T47D (cell line): ENCODE measurements at regions not wholly inside any gene's neighbourhood (a gene's known extent, or its start where the extent isn't known, plus 50 kb on each side); places are given as distances from the start of the nearest gene placed in this dataset.

Source experiments
- DNase-seq, 2 experiments: peaks; one replicate each; pipeline versions ENCODE4 v3.0.0 to v3.0.0-alpha.2; 2011 to 2012; ENCODE audit warnings: low read depth in 1 of 2, low spot score in 1 of 2
- JUND ChIP-seq: IDR thresholded peaks from 2 replicates; pipeline ENCODE4 v1.6.1; 2012; ENCODE audit warnings: low read depth
- in situ Hi-C: cut with HindIII; loops from 2 replicates; pipeline ENCODE4 v1.10.0; 2016; ENCODE audit warnings: low sequenced_read_pairs, low pct_unique_long_range_greater_than_20kb

DNA sequence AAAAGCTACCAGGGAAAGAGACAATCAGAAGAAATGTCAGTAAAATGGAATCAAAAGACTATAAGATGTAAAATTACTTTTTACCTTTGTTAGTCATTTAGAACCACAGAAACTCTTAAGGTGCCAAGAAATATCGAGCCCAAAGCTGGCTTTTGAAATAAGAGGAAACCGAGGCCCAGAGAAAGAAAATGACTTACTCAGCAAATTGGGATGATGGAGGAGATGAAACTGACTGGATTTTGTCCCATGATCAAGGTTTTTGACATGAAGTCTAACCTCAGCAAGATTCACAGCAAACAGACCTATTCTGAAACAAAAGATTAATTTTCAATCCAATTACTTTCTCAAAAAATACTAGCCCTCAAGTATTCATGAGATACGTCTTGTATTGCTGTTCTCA, 696.2 kb upstream of the WWC1 start:
- DNase-seq: no peak
- in situ Hi-C loops: no loop called here
- no peak for TF ChIP-seq JUND

DNA sequence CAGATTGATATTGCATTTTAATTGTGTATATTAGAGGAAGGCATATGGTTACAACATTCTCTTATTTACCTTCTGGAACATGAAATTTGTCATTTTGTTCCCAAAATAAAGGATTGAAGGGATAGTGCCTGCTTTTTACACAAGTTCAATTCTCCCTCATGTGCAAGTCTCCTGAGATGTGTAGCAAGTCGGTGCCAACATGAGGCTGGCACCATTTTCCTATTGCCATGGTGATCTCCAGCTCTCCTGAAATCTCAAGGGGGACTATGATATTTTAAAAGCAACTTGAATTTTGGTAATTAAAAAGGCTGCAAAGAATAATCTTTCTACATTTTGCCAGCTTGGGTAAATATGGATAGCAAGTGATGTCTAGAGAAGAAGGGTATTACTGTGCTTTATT, 693.3 kb upstream of the WWC1 start:
- in situ Hi-C loops: no loop called here

DNA sequence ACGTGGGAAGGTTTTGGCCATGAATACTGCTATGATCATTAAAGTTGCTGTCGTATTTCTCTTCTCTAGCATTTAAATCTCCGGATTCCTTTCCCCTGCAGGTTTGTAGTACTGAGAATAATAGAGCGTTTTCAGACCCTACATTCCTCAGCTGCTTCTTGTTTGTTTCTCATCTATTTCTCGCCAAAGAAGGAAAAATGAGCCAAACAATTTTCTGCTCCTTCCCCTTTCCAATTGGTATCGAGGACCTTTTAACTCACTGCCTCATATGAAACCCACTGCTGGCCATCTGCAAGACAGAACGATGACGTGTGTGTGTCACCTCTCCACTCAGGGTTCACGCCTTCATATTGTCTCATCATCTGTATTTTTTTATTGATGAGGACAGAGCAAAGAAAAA, 689.4 kb upstream of the WWC1 start:
- in situ Hi-C loops: no loop called here
- no peak for DNase-seq
- no peak for TF ChIP-seq JUND

More for the DNA sequence above, 693.3 kb upstream of the WWC1 start:
- no peak for TF ChIP-seq JUND
- no peak for DNase-seq

DNA sequence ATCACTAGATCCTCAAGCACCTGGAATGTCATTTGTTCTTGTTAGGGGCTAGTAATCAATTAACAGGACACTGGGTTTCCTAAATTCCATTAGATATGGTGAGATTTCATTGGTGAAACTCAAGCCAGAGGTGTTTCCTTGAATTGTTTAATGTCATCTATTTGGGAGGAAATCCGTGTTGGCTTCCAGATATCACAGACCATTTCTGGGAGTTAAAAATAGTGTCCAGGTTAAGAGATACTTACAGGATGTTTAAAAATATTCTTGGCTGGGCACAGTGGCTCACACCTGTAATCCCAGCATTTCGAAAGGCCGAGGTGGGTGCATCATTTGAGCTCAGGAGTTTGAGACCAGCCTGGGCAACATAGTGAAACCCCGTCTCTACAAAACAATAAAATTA, 688.3 kb upstream of the WWC1 start:
- in situ Hi-C loops: no loop called here
- no peak for DNase-seq
- no peak for TF ChIP-seq JUND

DNA sequence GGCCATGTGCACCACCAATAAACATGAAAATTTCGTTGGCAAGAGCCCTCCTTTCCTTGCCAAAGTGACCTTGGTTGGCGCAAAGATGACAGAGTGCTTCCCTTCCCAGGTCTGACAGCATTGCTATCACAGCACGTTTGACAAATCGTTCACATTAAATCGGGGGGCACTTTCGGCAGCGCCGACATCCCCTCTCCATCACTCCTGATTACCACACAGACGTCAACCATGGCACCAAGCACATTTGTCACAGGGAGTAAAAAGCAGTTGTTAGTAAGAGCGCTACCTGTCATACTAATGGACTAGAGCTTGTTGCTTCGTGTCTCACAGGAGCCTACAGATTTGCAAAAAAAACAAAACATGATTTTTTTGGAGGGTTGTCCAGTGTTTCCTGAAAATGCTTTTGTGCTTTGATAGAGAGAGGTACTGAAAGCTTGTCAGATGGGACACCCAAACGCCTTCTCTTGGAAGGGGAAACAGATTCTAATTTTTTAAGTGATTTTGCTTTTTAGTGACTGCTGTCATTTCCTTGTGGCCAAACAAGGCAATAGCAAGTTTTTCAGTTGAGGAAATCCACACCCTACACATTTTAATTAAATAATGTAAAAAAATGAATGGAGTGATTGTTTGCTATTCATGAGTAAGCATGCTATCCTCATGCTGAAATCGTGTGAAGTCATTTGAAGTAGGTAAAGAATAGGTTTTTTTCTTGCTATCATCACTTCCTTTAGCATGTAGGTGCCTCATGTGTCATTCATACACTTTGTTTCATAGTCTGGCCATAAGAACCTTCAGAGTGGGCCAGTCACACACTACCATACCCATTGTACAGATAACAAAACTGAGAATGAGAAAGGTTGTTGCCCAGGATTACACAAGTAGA, 682.8 kb upstream of the WWC1 start:
- in situ Hi-C loops: no loop called here
- TF ChIP-seq JUND: no peak
- no peak for DNase-seq

DNA sequence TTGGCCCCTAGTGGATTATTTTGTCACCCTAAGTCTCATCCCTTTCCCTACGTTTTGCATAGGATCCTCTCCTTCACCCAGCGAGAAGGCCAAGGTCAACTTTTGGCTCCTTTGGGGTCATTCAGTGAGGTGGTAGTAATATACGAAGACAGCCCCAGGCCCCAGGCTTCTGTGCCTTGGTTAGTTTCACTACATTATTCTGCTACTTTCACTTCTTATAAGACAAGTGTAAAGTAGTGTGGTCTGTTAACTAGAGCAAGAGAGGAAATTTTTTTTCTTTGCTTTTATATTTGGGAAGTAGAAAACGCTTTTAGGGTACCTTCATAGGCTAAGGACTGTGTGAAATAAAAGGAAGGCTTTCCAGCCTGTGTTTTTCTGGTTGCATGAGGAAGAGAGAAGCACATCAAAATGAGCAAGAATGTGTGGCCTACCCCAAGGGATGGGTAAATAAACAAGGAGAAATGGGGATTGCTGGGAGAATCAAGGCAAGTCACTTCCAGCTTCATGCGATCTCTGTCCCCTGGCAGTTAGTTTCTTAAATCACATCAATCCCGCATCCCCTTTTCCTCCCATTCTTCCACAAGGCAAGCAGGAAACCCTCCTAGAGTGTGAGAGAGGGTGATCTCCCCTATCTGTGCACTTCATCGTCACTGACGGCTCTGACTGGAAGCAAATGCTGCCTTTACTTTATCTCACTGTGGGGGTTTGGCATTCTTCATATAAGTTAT, 677.0 kb upstream of the WWC1 start:
- no peak for TF ChIP-seq JUND
- in situ Hi-C loops: no loop called here
- DNase-seq: no peak

DNA sequence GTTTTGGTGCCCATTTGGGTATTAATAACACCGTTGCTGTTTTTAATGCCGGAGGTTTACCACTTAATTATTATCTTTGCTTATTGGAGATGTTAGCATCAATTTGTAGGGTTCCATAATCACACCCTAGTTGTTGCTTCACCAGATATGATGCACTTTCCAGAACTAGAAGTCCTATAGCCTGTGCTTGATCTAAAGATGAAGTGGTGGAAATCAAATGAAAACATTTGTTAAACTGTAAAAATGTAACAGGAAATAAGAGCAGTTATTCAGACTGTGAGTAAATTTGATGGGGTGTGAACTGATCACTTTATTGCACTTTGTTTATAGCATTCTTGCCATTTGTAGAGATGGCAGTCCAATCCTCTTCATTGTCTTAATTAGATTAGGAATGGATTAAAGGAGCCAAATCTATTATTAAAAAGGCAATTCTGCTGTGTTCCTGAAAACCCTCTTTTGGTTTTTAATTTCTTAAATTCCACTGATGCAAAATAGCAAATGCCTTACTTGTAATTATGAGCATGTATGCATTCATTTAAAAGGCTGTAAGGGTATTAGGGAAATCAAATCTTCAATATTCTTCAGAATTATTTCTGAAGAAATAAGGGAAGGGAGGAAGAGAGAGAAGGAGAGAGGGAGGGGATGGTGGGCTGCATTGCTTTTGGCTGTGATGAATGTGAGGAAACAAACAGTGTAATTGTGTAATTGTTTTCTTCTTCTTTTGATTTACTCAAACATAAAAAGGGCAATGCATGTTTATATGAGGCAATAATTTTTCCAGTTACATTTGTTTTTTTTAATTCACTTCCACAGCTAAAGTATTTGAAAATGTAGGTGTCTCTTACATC, 675.2 kb upstream of the WWC1 start:
- DNase-seq: no peak
- TF ChIP-seq JUND: no peak
- in situ Hi-C loops: no loop called here

DNA sequence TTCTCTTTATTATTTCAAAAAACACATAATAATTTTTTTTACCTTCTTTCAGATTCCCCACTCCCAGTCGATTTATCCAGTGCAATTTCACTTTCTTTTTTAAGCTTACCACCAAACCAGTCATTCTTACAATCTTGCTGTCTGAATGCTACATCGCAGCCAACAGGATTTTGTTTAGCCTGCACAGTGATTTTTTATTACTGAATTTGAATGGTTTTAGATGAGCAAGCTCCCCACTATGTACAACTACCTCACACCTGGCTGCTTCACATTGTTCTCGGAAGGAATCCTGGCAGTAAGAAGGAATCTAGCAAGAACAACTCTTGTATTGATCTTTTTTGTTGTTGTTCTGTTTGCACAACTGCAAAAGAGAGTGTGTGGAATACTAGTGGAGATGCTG, 668.1 kb upstream of the WWC1 start:
- in situ Hi-C loops: no loop called here
- no peak for DNase-seq
- no peak for TF ChIP-seq JUND

DNA sequence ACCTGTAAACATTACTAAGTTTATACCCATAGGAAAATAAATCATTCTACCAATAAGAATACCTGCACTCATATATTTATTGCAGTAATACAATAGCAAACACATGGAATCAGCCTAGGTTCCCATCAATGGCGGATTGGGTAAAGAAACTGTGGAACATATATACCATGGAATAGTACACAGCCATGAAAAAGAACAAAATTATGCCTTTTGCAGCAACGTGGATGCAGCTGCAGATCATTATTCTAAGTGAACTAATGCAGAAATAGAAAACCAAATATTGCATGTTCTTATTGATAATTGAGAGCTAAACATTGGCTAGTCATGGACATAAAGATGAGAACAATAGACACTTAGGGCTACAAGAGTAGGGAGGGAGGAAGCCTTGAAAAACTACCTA, 667.4 kb upstream of the WWC1 start:
- no peak for DNase-seq
- no peak for TF ChIP-seq JUND
- in situ Hi-C loops: no loop called here

DNA sequence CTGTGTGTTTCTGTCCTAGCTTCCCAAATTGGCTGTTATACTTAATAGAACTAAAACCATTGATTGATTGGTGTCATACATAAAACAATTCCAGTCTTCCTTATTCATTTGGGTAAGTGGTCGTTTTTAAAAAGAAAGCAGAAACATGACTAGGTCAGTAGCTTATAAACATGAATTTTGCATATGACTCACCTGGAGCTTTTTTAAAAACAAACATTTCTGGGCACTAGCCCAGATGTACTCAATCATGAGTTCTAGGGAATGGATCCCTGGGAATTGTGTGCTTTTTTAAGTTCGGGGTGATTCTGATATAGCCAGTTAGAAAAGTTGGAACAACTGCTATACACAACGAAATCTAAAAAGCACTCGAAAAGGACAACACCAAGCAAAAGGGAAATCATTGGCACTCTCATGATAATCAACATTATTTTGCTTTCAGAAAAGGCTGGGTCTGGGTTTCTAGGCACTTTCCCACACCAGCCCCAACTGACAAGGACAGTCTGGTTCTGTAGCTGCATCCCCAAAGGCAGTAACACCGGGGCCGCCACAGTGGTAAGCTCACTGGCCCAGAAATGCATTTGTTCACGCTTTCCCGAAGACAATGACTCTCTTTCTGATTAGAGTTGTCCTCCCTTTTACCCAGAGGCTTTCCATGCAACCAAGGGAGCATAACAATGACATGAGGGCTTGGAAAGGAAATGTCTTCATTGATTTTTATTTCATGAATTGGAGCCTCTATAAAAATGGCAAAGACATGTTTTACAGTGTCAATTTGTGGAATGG, 664.9 kb upstream of the WWC1 start:
- no peak for DNase-seq
- TF ChIP-seq JUND: no peak
- in situ Hi-C loops: no loop called here

DNA sequence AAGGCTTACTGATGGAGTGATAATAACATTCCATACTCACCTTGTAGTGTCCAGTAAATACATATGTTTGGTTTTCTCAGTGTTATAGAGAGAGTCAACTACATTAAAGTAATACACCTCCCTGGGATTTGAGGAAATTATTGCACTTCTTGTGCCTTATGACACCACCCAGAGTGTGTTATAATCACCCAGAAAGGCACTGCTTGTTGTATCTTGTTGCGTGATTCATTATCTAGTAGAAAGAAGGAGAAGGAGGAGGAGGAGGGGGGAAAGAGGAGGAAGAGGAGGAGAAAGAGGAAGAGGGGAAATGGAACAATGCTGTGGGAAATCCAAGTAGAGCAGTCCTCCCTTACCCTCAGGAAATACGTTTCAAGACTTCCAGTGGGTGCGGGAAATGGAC, 661.8 kb upstream of the WWC1 start:
- in situ Hi-C loops: no loop called here
- no peak for TF ChIP-seq JUND
- no peak for DNase-seq

DNA sequence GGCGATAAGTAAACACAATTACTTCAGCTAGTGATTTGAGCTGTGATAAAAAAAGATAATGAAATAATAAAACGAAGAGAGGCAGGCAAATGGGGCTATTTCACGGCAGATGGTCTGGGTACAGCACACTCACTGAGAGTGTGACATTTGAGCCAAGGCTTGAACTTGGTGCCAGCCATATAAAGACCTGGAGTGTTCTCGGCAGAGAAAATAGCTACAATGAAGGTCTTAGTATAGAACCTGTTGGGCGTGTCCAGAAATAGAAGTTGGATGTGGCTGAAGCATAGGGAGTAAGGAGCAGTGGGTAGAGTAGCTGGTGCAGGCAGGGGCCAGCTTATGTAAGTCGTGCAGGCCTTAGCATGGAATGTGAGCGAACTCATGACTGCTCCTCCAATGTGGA, 660.3 kb upstream of the WWC1 start:
- no peak for TF ChIP-seq JUND
- DNase-seq: no peak
- in situ Hi-C loops: no loop called here

DNA sequence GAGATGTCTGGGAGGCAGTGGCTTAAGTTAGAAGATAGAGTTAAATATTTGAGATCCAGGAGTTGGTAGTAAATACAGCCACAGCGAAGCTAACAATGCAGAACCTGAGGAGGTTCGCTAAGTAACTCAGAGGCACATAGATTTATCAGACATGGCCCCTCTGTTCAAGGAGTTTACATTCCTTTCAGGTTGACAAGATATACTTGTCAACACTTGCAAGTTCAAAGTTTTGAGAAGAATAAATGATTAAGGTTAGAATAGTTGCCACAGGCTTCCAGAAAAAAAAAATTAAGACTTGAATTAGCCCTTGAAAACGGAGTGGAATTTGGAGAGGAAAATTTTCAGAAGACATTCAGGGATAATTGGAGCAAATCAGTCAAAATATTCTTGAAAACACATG, 658.3 kb upstream of the WWC1 start:
- in situ Hi-C loops: no loop called here
- no peak for DNase-seq
- TF ChIP-seq JUND: no peak
